Left ventricle myocardium inferior (tissue), 1 donor: ENCODE measurements at regions not wholly inside any gene's neighbourhood (a gene's known extent, or its start where the extent isn't known, plus 50 kb on each side); places are given as distances from the start of the nearest gene placed in this dataset.

Experiments used
- DNase-seq: peaks from one replicate; pipeline ENCODE4 v3.0.0-alpha.2; 2020
- H3K27ac ChIP-seq: fragments of 200-600 bp; replicated peaks from 2 replicates; pipeline ENCODE4 v1.8.0; 2021
- H3K27me3 ChIP-seq: fragments of 200-600 bp; 2 replicates; pipeline ENCODE4 v1.8.0; 2021; ENCODE audit warnings: low read depth
- H3K36me3 ChIP-seq: fragments of 200-600 bp; 2 replicates; pipeline ENCODE4 v1.8.0; 2021
- H3K4me1 ChIP-seq: fragments of 200-600 bp; 2 replicates; pipeline ENCODE4 v1.8.0; 2021
- H3K4me3 ChIP-seq: fragments of 200-600 bp; 2 replicates; pipeline ENCODE4 v1.8.0; 2021; ENCODE audit warnings: mild to moderate bottlenecking, moderate library complexity
- H3K9me3 ChIP-seq: fragments of 200-600 bp; replicated peaks from 2 replicates; pipeline ENCODE4 v1.8.0; 2021
- intact Hi-C: fragments of 100-400 bp; cut with micrococcal nuclease; formaldehyde crosslinking; loops from one replicate; pipeline ENCODE4 v1.11.0; 2022
- TF ChIP-seq, protein P1 (sequence below): fragments of 200-600 bp; IDR thresholded peaks from 2 replicates; pipeline ENCODE4 v1.8.0; 2021; ENCODE audit warnings: antibody characterized with exemption, mild to moderate bottlenecking, borderline replicate concordance
- donor health status: DM: no; HTN: yes; CAD: no; lungs with severe emphysema.

DNA sequence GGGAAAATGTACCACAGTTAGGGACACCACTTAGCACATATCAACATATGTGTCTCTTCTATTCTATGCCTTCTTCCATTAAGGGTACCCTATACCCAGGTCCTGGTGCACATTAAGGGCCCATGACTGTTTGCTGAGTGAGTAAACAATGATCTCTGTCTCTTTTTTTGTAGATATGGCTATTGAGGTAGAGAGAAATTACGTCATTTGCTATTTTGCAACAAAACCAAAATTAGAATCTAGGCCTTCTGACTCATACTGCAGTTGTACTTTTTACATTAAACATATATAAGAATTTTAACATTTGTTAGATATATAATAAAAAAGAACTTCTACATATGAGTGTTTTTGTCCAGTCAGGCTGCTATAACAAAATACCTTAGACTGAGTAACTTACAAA is 683.2 kb upstream of the LRRN3 start:
- no peaks in the 10 kb centered on the region for H3K4me1 ChIP-seq
- no peak for DNase-seq
- H3K36me3 ChIP-seq: no peaks in the 10 kb centered on the region
- H3K9me3 ChIP-seq: peaks cover 15% of the 10 kb centered on the region
- TF ChIP-seq, protein P1, sequence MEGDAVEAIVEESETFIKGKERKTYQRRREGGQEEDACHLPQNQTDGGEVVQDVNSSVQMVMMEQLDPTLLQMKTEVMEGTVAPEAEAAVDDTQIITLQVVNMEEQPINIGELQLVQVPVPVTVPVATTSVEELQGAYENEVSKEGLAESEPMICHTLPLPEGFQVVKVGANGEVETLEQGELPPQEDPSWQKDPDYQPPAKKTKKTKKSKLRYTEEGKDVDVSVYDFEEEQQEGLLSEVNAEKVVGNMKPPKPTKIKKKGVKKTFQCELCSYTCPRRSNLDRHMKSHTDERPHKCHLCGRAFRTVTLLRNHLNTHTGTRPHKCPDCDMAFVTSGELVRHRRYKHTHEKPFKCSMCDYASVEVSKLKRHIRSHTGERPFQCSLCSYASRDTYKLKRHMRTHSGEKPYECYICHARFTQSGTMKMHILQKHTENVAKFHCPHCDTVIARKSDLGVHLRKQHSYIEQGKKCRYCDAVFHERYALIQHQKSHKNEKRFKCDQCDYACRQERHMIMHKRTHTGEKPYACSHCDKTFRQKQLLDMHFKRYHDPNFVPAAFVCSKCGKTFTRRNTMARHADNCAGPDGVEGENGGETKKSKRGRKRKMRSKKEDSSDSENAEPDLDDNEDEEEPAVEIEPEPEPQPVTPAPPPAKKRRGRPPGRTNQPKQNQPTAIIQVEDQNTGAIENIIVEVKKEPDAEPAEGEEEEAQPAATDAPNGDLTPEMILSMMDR: no peak
- no peak overlapping the region for H3K27ac ChIP-seq
- H3K4me3 ChIP-seq: no peak overlapping the region
- intact Hi-C loops: no loop called here
- no peaks in the 10 kb centered on the region for H3K27me3 ChIP-seq

DNA sequence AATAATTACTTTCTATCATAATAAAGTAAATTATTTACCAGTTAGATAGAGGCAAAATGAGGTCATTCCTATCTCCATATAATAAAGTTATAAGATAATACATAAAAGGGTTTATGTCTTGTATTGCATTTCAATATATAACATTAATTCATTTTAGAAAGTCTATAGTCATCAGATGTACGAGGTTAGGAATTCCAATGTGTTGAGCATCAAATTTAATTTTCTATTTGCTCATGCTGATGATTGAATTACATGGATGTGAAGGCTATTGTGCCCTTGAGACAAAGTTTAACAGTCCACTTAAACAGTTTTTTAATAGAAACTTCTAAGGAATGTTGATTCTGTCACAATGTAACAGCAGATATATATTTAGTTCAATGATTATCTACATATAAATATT is 678.3 kb upstream of the LRRN3 start:
- TF ChIP-seq, protein P1: no peak
- Histone ChIP-seq H3K27ac (no peak overlapping the region), H3K4me3 (no peak overlapping the region), H3K36me3 (no peaks in the 10 kb centered on the region), H3K4me1 (no peaks in the 10 kb centered on the region), H3K9me3 (peaks cover 15% of the 10 kb centered on the region), H3K27me3 (no peaks in the 10 kb centered on the region)
- no peak for DNase-seq
- intact Hi-C loops: no loop called here

DNA sequence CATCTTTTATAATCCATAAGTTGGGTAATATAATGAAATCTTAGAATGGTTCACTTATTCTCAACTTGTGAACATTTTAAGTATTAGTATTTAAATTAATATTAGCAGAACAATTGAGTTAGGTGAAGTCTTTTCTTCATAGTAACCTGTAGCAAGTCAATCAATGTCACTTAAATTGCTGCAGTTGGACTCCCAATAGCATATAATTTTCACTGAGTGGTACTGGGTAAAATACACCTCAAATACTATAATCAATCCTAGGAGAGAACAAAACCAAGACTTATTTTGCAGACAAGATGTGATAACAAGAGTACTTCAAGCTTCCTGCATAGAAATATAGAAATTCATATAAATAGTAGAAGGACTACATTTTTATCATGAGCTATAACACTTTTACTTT is 677.9 kb upstream of the LRRN3 start:
- Histone ChIP-seq H3K27ac (no peak overlapping the region), H3K36me3 (no peaks in the 10 kb centered on the region), H3K4me1 (no peaks in the 10 kb centered on the region), H3K27me3 (no peaks in the 10 kb centered on the region), H3K9me3 (peaks cover 15% of the 10 kb centered on the region), H3K4me3 (no peak overlapping the region)
- DNase-seq: no peak
- intact Hi-C loops: no loop called here
- TF ChIP-seq, protein P1: no peak

DNA sequence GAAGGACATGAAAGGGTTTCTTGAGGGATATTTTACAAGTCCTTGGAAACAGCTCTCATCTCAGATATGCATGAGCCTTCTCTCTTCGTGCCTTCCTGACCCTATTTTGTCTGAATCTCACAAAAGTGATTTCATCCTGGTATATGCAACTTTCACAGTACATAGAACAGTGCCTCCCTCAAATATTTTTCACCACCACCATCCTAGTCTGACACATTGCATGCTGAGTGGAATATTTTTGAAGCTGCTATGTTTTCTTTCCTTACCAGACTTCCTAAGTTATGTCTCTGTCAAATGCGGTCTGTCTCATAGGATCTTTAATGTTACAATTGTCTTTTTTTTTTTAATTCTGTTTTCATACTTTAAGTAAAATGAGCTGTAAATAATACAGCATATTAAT is 673.3 kb upstream of the LRRN3 start:
- no peaks in the 10 kb centered on the region for H3K9me3 ChIP-seq
- DNase-seq: no peak
- no peaks in the 10 kb centered on the region for H3K36me3 ChIP-seq
- no peak overlapping the region for H3K4me3 ChIP-seq
- TF ChIP-seq, protein P1: no peak
- no peaks in the 10 kb centered on the region for H3K27me3 ChIP-seq
- intact Hi-C loops: no loop called here
- H3K27ac ChIP-seq: no peak overlapping the region
- H3K4me1 ChIP-seq: no peaks in the 10 kb centered on the region

DNA sequence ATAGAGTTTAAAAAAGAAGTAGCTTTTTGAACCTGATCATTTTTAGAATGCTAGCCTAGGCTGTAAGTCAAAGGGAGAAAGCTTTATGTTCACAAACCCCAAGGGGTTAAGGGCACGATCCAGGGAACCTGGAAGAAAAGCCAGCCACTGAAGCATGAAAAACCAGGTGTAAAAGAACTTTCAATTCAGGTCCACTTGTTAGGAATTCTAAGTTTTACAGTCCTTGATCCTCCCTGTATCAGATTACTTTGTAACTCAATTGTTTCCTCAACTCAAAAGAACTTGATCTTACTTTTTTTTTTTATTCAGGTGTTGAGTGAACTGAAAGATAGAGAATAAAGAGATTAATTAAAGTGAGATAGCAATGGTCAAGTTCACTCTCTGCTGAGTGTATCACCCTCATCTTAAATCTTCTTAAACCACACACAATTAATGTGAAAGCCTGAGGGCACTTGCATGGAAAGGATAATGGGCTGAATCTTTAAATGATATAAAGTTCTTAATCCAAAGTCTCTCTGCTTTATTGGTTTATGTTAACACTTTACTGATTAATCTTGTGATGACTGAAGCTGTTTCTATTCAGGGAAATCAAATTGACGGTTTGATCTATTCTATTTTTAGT is 672.2 kb upstream of the LRRN3 start:
- intact Hi-C loops: no loop called here
- DNase-seq: no peak
- TF ChIP-seq, protein P1: no peak

DNA sequence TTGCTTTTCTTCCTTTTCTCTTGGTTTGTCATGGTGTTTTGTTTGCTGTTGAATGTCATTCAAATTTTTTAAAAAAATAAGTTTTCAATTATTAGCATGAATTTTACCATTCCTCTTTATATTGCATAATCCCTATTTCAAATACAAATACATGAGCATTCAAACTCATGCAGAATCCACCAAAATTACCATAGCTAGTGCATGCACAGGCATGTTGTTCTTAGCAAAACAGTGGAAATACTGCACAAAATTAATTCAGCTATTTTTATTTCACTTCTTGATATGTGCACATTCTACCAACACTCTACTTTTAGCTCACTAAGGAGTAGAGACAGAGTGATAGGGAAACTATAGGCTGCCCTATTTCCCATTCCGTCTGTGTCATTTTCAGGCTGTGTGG is 670.1 kb upstream of the LRRN3 start:
- intact Hi-C loops: no loop called here
- Histone ChIP-seq H3K27ac (no peak overlapping the region), H3K4me1 (no peaks in the 10 kb centered on the region), H3K27me3 (no peaks in the 10 kb centered on the region), H3K4me3 (no peak overlapping the region), H3K36me3 (no peaks in the 10 kb centered on the region), H3K9me3 (no peaks in the 10 kb centered on the region)
- TF ChIP-seq, protein P1: no peak
- no peak for DNase-seq

More for the DNA sequence above, 672.2 kb upstream of the LRRN3 start:
- H3K27me3 ChIP-seq: no peaks in the 10 kb centered on the region
- H3K4me3 ChIP-seq: no peak overlapping the region
- no peaks in the 10 kb centered on the region for H3K4me1 ChIP-seq
- no peak overlapping the region for H3K27ac ChIP-seq
- no peaks in the 10 kb centered on the region for H3K9me3 ChIP-seq
- H3K36me3 ChIP-seq: no peaks in the 10 kb centered on the region
